HepG2 (cell line): ENCODE measurements at regions not wholly inside any gene's neighbourhood (a gene's known extent, or its start where the extent isn't known, plus 50 kb on each side); places are given as distances from the start of the nearest gene placed in this dataset.

Source experiments
- ATF5 ChIP-seq: sonication (generic); formaldehyde crosslinking; IDR thresholded peaks from 2 replicates; pipeline ENCODE4 v1.4.0; 2020; ENCODE audit warnings: mild to moderate bottlenecking, low read depth, missing genetic modification reagents
- CENPBD1 ChIP-seq: sonication (generic); formaldehyde crosslinking; IDR thresholded peaks from 2 replicates; pipeline ENCODE4 v1.8.0; 2022; ENCODE audit warnings: missing genetic modification reagents, low read depth, mild to moderate bottlenecking, borderline replicate concordance
- DPF2 ChIP-seq: sonication (generic); formaldehyde crosslinking; IDR thresholded peaks from 2 replicates; pipeline ENCODE4 v1.4.0; 2020; ENCODE audit warnings: mild to moderate bottlenecking, low read depth, missing genetic modification reagents, borderline replicate concordance
- MBNL3 ChIP-seq: fragments of 250-450 bp; sonication (Bioruptor Pico); conservative IDR thresholded peaks from 2 replicates; pipeline ENCODE4 v1.8.0; 2022; ENCODE audit warnings: mild to moderate bottlenecking, inconsistent platforms
- POLR2A ChIP-seq, 2 experiments: IDR thresholded peaks; 2 replicates each; pipeline ENCODE4 v1.6.1; 2011; ENCODE audit warnings: low read depth in 2 of 2, low read length in 2 of 2, mild to moderate bottlenecking in 1 of 2, moderate library complexity in 1 of 2; ENCODE audit not compliant: insufficient read depth in 1 of 2
- RFX5 ChIP-seq: IDR thresholded peaks from 2 replicates; pipeline ENCODE4 v1.6.1; 2011; ENCODE audit warnings: low read depth, low read length, improper control_type of control experiment
- RNF2 ChIP-seq: fragments of 450-650 bp; conservative IDR thresholded peaks from 2 replicates; pipeline ENCODE4 v1.6.1; 2016; ENCODE audit warnings: low read depth
- ZFP37 ChIP-seq: sonication (generic); formaldehyde crosslinking; IDR thresholded peaks from 2 replicates; pipeline ENCODE4 v1.4.0; 2020; ENCODE audit warnings: missing genetic modification reagents, borderline replicate concordance
- ZNF570 ChIP-seq: sonication (generic); formaldehyde crosslinking; IDR thresholded peaks from 2 replicates; pipeline ENCODE4 v1.4.0; 2020; ENCODE audit warnings: mild to moderate bottlenecking, missing genetic modification reagents, borderline replicate concordance
- ZNF639 ChIP-seq: conservative IDR thresholded peaks from 2 replicates; pipeline ENCODE4 v1.6.1; 2018; ENCODE audit warnings: missing genetic modification reagents
- ZNF766 ChIP-seq: sonication (generic); formaldehyde crosslinking; IDR thresholded peaks from 2 replicates; pipeline ENCODE4 v1.5.0; 2020; ENCODE audit warnings: missing genetic modification reagents, borderline replicate concordance

- no peak for TF ChIP-seq ZNF639 (CRISPR knock-in tag)
- TF ChIP-seq CENPBD1 (CRISPR knock-in tag) = no peak
- no peak for TF ChIP-seq RFX5
- no peak for TF ChIP-seq ATF5 (CRISPR knock-in tag)
- no peak for TF ChIP-seq ZNF570
- no peak for TF ChIP-seq RNF2
- no peak for TF ChIP-seq MBNL3 (CRISPR knock-in tag)
- no peak for TF ChIP-seq ZNF766 (CRISPR knock-in tag)
- TF ChIP-seq DPF2 = no peak
- no peak for TF ChIP-seq POLR2A (IDR thresholded peaks at IDR 0.05; ENCODE audit: insufficient read depth in 1 of 2, low read depth in 2 of 2, low read length in 2 of 2)
- TF ChIP-seq ZFP37 (CRISPR knock-in tag) = no peak
These were observed 494.4 kb downstream of the FUT8 start for GRCh38 chr14:65906948-65907347.
